Ovary (tissue), 3 donors: ENCODE measurements at regions not wholly inside any gene's neighbourhood (a gene's known extent, or its start where the extent isn't known, plus 50 kb on each side); places are given as distances from the start of the nearest gene placed in this dataset.

Experiments
- EP300 ChIP-seq: sonication (generic); formaldehyde crosslinking; IDR thresholded peaks from one replicate; pipeline ENCODE4 v1.6.1; 2017; ENCODE audit warnings: antibody characterized with exemption
- POLR2A ChIP-seq: fragments of 450-650 bp; IDR thresholded peaks from one replicate; pipeline ENCODE4 v1.6.1; 2017; ENCODE audit warnings: antibody characterized with exemption, mild to moderate bottlenecking, moderate library complexity
- TF ChIP-seq, protein P1 (sequence below), 3 donors: fragments of 450-650 bp in 2 of 3; fragments of 200-600 bp in 1 of 3; IDR thresholded peaks; one replicate each; pipeline versions ENCODE4 v1.5.1 to v1.8.0; 2016 to 2022; ENCODE audit warnings: antibody characterized with exemption in 3 of 3, mild to moderate bottlenecking in 1 of 3
- donor health status: DM: no; HTN: no; CAD: no.

DNA sequence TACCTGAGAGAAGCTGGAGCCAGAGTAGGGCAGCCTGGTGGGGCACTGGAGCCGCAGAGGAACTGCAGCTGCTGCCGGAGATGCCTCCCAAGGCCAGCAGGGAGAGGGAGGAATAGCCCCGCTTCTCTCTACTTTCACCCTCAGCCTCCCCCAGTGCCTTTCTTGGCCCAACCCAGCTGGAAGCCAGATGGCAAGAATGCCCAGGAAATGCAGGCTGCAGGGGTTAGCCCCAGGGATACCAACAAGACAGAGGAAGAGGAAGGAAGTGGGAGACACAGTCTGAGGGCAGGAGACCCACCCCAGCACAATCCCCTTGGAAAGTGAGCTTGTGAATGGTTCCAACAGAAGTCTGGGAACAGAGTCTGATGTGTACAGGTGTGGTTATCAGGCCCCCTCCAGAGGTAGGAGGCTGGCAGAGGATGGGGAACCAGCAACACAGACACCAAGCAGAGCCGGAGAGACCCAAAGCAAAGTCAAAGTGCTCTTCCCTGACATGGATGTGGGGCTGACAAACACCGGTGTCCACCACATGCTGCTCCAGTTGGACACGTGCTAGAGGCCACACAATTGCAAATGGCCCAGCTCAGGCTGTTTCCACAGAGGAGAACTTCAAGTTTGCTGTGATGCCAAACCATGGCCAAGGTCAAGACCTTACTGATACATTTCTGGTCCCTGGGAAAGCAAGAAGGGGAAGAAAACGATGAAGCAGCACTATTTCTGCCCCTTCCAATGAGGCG is 418.8 kb upstream of the PROK2 start:
- TF ChIP-seq, protein P1, sequence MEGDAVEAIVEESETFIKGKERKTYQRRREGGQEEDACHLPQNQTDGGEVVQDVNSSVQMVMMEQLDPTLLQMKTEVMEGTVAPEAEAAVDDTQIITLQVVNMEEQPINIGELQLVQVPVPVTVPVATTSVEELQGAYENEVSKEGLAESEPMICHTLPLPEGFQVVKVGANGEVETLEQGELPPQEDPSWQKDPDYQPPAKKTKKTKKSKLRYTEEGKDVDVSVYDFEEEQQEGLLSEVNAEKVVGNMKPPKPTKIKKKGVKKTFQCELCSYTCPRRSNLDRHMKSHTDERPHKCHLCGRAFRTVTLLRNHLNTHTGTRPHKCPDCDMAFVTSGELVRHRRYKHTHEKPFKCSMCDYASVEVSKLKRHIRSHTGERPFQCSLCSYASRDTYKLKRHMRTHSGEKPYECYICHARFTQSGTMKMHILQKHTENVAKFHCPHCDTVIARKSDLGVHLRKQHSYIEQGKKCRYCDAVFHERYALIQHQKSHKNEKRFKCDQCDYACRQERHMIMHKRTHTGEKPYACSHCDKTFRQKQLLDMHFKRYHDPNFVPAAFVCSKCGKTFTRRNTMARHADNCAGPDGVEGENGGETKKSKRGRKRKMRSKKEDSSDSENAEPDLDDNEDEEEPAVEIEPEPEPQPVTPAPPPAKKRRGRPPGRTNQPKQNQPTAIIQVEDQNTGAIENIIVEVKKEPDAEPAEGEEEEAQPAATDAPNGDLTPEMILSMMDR (IDR thresholded peaks at IDR 0.05), result no peak
- TF ChIP-seq EP300, result no peak
- TF ChIP-seq POLR2A, result no peak
